ENCODE measurements at regions not wholly inside any gene's neighbourhood (a gene's known extent, or its start where the extent isn't known, plus 50 kb on each side); places are given as distances from the start of the nearest gene placed in this dataset.

DNA sequence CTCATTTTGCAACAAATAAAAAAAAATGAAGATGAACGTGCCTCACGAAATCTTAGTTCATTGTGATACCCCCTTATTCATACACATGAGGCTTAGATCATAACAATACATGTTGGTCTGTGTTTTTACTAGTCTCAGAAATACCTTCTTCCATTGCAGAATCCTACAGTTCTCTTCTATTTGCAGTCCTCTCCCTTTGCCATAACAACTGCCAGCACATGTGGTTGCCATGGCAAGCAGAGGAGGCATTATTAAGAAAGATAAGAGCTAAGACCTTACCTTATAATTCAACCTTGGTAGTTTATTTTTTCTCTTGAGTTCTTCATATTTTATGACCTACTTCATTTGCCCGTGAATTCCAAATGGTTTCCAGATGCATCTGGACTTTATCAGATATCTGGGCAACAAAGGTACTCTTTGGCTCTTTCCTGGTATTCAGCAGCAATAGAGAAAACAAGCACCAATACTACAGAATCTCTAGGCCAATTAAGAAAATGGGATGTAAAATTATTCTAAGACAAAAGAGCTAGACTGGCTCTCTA is 524.0 kb downstream of the CMPK2 start (continued):
- TF ChIP-seq, protein P1, sequence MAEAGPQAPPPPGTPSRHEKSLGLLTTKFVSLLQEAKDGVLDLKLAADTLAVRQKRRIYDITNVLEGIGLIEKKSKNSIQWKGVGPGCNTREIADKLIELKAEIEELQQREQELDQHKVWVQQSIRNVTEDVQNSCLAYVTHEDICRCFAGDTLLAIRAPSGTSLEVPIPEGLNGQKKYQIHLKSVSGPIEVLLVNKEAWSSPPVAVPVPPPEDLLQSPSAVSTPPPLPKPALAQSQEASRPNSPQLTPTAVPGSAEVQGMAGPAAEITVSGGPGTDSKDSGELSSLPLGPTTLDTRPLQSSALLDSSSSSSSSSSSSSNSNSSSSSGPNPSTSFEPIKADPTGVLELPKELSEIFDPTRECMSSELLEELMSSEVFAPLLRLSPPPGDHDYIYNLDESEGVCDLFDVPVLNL (CRISPR knock-in tag; IDR thresholded peaks at IDR 0.05; ENCODE audit: borderline replicate concordance, low read depth): no peak

- no peak overlapping the region for H3K4me3 Mint-ChIP-seq
- no peaks in the 10 kb centered on the region for H3K4me1 Mint-ChIP-seq
- CTCF ChIA-PET: no interaction called here
- TF ChIP-seq ZNF671 (CRISPR knock-in tag; IDR thresholded peaks at IDR 0.05): no peak
- TF ChIP-seq TP53 (CRISPR knock-in tag; IDR thresholded peaks at IDR 0.05): no peak
- no peak for TF ChIP-seq ELF4 (CRISPR knock-in tag; IDR thresholded peaks at IDR 0.05; ENCODE audit: low read depth)
- no peak for TF ChIP-seq ZNF263 (CRISPR knock-in tag; IDR thresholded peaks at IDR 0.05; ENCODE audit: low read depth)
- TF ChIP-seq ATF1 (CRISPR knock-in tag; IDR thresholded peaks at IDR 0.05): no peak
- TF ChIP-seq, protein P2, sequence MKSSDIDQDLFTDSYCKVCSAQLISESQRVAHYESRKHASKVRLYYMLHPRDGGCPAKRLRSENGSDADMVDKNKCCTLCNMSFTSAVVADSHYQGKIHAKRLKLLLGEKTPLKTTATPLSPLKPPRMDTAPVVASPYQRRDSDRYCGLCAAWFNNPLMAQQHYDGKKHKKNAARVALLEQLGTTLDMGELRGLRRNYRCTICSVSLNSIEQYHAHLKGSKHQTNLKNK (CRISPR knock-in tag; IDR thresholded peaks at IDR 0.05): no peak
- no peak for TF ChIP-seq IRF2 (CRISPR knock-in tag; IDR thresholded peaks at IDR 0.05; ENCODE audit: borderline replicate concordance, low read depth)
- no peak for TF ChIP-seq FOXP1 (CRISPR knock-in tag; IDR thresholded peaks at IDR 0.05; ENCODE audit: borderline replicate concordance)
- TF ChIP-seq TEAD1 (CRISPR knock-in tag; IDR thresholded peaks at IDR 0.05): no peak
- TF ChIP-seq NR2C2 (CRISPR knock-in tag; IDR thresholded peaks at IDR 0.05): no peak
- no peak for TF ChIP-seq FOXJ3 (CRISPR knock-in tag; IDR thresholded peaks at IDR 0.05; ENCODE audit: borderline replicate concordance)
- TF ChIP-seq FOXP4 (CRISPR knock-in tag; IDR thresholded peaks at IDR 0.05): no peak
- TF ChIP-seq, protein P3, sequence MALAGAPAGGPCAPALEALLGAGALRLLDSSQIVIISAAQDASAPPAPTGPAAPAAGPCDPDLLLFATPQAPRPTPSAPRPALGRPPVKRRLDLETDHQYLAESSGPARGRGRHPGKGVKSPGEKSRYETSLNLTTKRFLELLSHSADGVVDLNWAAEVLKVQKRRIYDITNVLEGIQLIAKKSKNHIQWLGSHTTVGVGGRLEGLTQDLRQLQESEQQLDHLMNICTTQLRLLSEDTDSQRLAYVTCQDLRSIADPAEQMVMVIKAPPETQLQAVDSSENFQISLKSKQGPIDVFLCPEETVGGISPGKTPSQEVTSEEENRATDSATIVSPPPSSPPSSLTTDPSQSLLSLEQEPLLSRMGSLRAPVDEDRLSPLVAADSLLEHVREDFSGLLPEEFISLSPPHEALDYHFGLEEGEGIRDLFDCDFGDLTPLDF (CRISPR knock-in tag; IDR thresholded peaks at IDR 0.05): no peak
- no peak for TF ChIP-seq RELA (CRISPR knock-in tag; IDR thresholded peaks at IDR 0.05; ENCODE audit: borderline replicate concordance)
- TF ChIP-seq TEAD4 (CRISPR knock-in tag; IDR thresholded peaks at IDR 0.05): no peak
- TF ChIP-seq OVOL2 (CRISPR knock-in tag; IDR thresholded peaks at IDR 0.05; ENCODE audit: borderline replicate concordance): no peak
- TF ChIP-seq, protein P4, sequence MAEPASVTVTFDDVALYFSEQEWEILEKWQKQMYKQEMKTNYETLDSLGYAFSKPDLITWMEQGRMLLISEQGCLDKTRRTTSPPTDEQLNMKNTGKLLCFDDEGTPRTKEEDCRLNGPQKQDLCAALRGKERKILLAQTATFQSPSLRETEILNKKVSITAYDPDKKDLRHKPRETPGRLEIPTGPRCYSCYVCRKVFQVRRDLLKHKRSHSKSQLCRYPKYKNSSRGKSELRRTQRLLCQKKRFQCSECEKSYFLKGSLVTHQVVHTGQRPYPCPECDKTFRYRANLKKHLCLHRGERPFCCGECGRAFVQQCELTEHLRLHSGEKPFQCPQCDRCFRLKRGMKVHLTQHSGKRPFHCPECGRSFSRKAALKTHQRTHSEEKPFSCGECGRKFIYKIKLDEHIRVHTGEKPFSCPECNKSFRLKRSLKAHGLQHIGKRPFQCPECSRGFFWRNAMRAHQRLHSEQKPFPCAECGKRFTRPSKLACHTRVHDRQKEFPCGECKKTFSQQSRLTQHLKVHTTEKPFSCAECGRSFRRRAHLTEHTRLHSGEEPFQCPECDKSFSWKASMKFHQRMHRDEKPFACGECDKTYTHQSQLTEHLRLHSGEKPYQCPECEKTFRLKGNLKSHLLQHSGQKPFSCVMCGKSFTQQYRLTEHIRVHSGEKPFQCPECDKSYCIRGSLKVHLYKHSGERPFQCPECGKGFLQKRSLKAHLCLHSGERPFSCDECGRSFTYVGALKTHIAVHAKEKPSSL (CRISPR knock-in tag; conservative IDR thresholded peaks at IDR 0.05): no peak
- DNase-seq (ENCODE audit: low spot score): no peak
- POLR2A ChIA-PET: no interaction called here
- peaks cover 75% of the 10 kb centered on the region for H3K36me3 Mint-ChIP-seq
- peaks cover 3% of the 10 kb centered on the region; the same call in 1 of the 2 replicates for H3K27me3 Mint-ChIP-seq (ENCODE audit: low read depth)
- ATAC-seq: no peak
- H3K27ac Mint-ChIP-seq: no peak overlapping the region
- peaks cover 80% of the 10 kb centered on the region for H3K9me3 Mint-ChIP-seq
These were observed 523.3 kb downstream of the CMPK2 start for GRCh38 chr2:6342273-6342920.

Measured in WTC11 (cell line).